Central memory CD8-positive, alpha-beta T cell (primary cell): ENCODE measurements at regions not wholly inside any gene's neighbourhood (a gene's known extent, or its start where the extent isn't known, plus 50 kb on each side); places are given as distances from the start of the nearest gene placed in this dataset.

Experiments used
- ATAC-seq: fragments of 150-1000 bp; cut with Tn5 transposase; replicated peaks from 2 replicates; pipeline ENCODE4 v1.10.0; 2022; ENCODE audit warnings: mild to moderate bottlenecking, moderate FRiP score, moderate number of reproducible peaks; ENCODE audit not compliant: poor library complexity, severe bottlenecking; ENCODE audit errors: extremely low read depth
- DNase-seq, 2 donors: peaks; one replicate each; pipeline ENCODE4 v3.0.0; 2021; ENCODE audit warnings: low spot score in 2 of 2
- H3K27ac Mint-ChIP-seq: one replicate; pipeline ENCODE4 v1.8.0; 2022; ENCODE audit warnings: low read depth, mild to moderate bottlenecking, moderate library complexity, mixed read lengths
- H3K27me3 Mint-ChIP-seq: one replicate; pipeline ENCODE4 v1.8.0; 2022; ENCODE audit warnings: mixed read lengths
- H3K36me3 Mint-ChIP-seq: one replicate; pipeline ENCODE4 v1.8.0; 2022; ENCODE audit warnings: mild to moderate bottlenecking, moderate library complexity, mixed read lengths; ENCODE audit not compliant: insufficient read depth
- H3K4me1 Mint-ChIP-seq: one replicate; pipeline ENCODE4 v1.8.0; 2022; ENCODE audit warnings: mixed read lengths
- H3K4me3 Mint-ChIP-seq: one replicate; pipeline ENCODE4 v1.8.0; 2022; ENCODE audit warnings: mild to moderate bottlenecking, moderate library complexity, mixed read lengths
- H3K9me3 Mint-ChIP-seq: one replicate; pipeline ENCODE4 v1.8.0; 2022; ENCODE audit warnings: mixed read lengths

- H3K27ac Mint-ChIP-seq = no peak overlapping the region
- H3K4me3 Mint-ChIP-seq = no peak overlapping the region
- ATAC-seq = no peak
- no peak for DNase-seq
- H3K27me3 Mint-ChIP-seq = peaks cover 59% of the 10 kb centered on the region
- H3K36me3 Mint-ChIP-seq = no peaks in the 10 kb centered on the region
- no peaks in the 10 kb centered on the region for H3K4me1 Mint-ChIP-seq
- H3K9me3 Mint-ChIP-seq = no peaks in the 10 kb centered on the region
These were observed 300.4 kb upstream of the RUNX1 start for GRCh38 chr21:35349376-35350080.

GRCh38 chr21:35348686-35349085 lies 299.6 kb upstream of the RUNX1 start:
- H3K9me3 Mint-ChIP-seq = no peaks in the 10 kb centered on the region
- ATAC-seq = no peak
- no peaks in the 10 kb centered on the region for H3K4me1 Mint-ChIP-seq
- H3K27ac Mint-ChIP-seq = no peak overlapping the region
- peaks cover 53% of the 10 kb centered on the region for H3K27me3 Mint-ChIP-seq
- H3K4me3 Mint-ChIP-seq = no peak overlapping the region
- DNase-seq = no peak
- H3K36me3 Mint-ChIP-seq = no peaks in the 10 kb centered on the region

- Mint-ChIP-seq H3K27me3 (peaks cover 49% of the 10 kb centered on the region), H3K4me1 (peaks cover 9% of the 10 kb centered on the region), H3K27ac (no peak overlapping the region), H3K36me3 (no peaks in the 10 kb centered on the region), H3K9me3 (no peaks in the 10 kb centered on the region), H3K4me3 (no peak overlapping the region)
- DNase-seq (no peak), ATAC-seq (no peak)
These were observed 297.6 kb upstream of the RUNX1 start for GRCh38 chr21:35346697-35347096.

- H3K27me3 Mint-ChIP-seq = peaks cover 55% of the 10 kb centered on the region
- no peak for ATAC-seq
- peaks cover 9% of the 10 kb centered on the region for H3K4me1 Mint-ChIP-seq
- no peak overlapping the region for H3K27ac Mint-ChIP-seq
- no peaks in the 10 kb centered on the region for H3K36me3 Mint-ChIP-seq
- H3K4me3 Mint-ChIP-seq = no peak overlapping the region
- DNase-seq = no peak
- no peaks in the 10 kb centered on the region for H3K9me3 Mint-ChIP-seq
These were observed 296.9 kb upstream of the RUNX1 start for GRCh38 chr21:35345954-35346353.

- DNase-seq (no peak), ATAC-seq (no peak)
- Mint-ChIP-seq H3K27me3 (peaks cover 55% of the 10 kb centered on the region), H3K27ac (no peak overlapping the region), H3K4me1 (peaks cover 9% of the 10 kb centered on the region), H3K36me3 (no peaks in the 10 kb centered on the region), H3K4me3 (no peak overlapping the region), H3K9me3 (no peaks in the 10 kb centered on the region)
These were observed 295.5 kb upstream of the RUNX1 start for GRCh38 chr21:35344582-35344981.

GRCh38 chr21:35343046-35343819 lies 294.1 kb upstream of the RUNX1 start:
- Mint-ChIP-seq H3K9me3 (no peaks in the 10 kb centered on the region), H3K36me3 (no peaks in the 10 kb centered on the region), H3K27me3 (peaks cover 50% of the 10 kb centered on the region), H3K4me1 (peaks cover 9% of the 10 kb centered on the region), H3K4me3 (peak overlapping the region; percentile 43), H3K27ac (no peak overlapping the region)
- DNase-seq (no peak), ATAC-seq (peak; percentile 32)

- peaks cover 50% of the 10 kb centered on the region for H3K27me3 Mint-ChIP-seq
- H3K9me3 Mint-ChIP-seq = no peaks in the 10 kb centered on the region
- H3K27ac Mint-ChIP-seq = no peak overlapping the region
- H3K4me3 Mint-ChIP-seq = peak overlapping the region; percentile 43
- DNase-seq = no peak
- H3K4me1 Mint-ChIP-seq = peaks cover 9% of the 10 kb centered on the region
- H3K36me3 Mint-ChIP-seq = no peaks in the 10 kb centered on the region
- ATAC-seq = no peak
These were observed 293.3 kb upstream of the RUNX1 start for GRCh38 chr21:35342440-35342839.

GRCh38 chr21:35340273-35340672 lies 291.2 kb upstream of the RUNX1 start:
- H3K4me1 Mint-ChIP-seq = peaks cover 9% of the 10 kb centered on the region
- peaks cover 52% of the 10 kb centered on the region for H3K27me3 Mint-ChIP-seq
- ATAC-seq (no peak), DNase-seq (no peak)
- H3K9me3 Mint-ChIP-seq = no peaks in the 10 kb centered on the region
- H3K36me3 Mint-ChIP-seq = peaks cover 2% of the 10 kb centered on the region
- H3K4me3 Mint-ChIP-seq = no peak overlapping the region
- H3K27ac Mint-ChIP-seq = no peak overlapping the region

- H3K4me3 Mint-ChIP-seq = no peak overlapping the region
- ATAC-seq = no peak
- H3K27ac Mint-ChIP-seq = no peak overlapping the region
- H3K36me3 Mint-ChIP-seq = peaks cover 2% of the 10 kb centered on the region
- DNase-seq = no peak
- peaks cover 9% of the 10 kb centered on the region for H3K4me1 Mint-ChIP-seq
- H3K9me3 Mint-ChIP-seq = no peaks in the 10 kb centered on the region
- H3K27me3 Mint-ChIP-seq = peaks cover 49% of the 10 kb centered on the region
These were observed 290.0 kb upstream of the RUNX1 start for GRCh38 chr21:35338881-35339632.

- Mint-ChIP-seq H3K4me1 (peaks cover 9% of the 10 kb centered on the region), H3K4me3 (no peak overlapping the region), H3K9me3 (no peaks in the 10 kb centered on the region), H3K27me3 (peaks cover 49% of the 10 kb centered on the region), H3K36me3 (peaks cover 2% of the 10 kb centered on the region), H3K27ac (no peak overlapping the region)
- ATAC-seq (no peak), DNase-seq (no peak)
These were observed 289.2 kb upstream of the RUNX1 start for GRCh38 chr21:35338281-35338680.

- Mint-ChIP-seq H3K4me1 (peaks cover 5% of the 10 kb centered on the region), H3K4me3 (no peak overlapping the region), H3K27me3 (peaks cover 44% of the 10 kb centered on the region), H3K36me3 (peaks cover 2% of the 10 kb centered on the region), H3K27ac (no peak overlapping the region), H3K9me3 (no peaks in the 10 kb centered on the region)
- ATAC-seq (no peak), DNase-seq (no peak)
These were observed 288.5 kb upstream of the RUNX1 start for GRCh38 chr21:35337573-35337972.

- H3K27ac Mint-ChIP-seq = no peak overlapping the region
- peaks cover 2% of the 10 kb centered on the region for H3K36me3 Mint-ChIP-seq
- peaks cover under 1% of the 10 kb centered on the region for H3K9me3 Mint-ChIP-seq
- ATAC-seq = no peak
- H3K4me3 Mint-ChIP-seq = no peak overlapping the region
- no peaks in the 10 kb centered on the region for H3K4me1 Mint-ChIP-seq
- no peak for DNase-seq
- peaks cover 34% of the 10 kb centered on the region for H3K27me3 Mint-ChIP-seq
These were observed 287.4 kb upstream of the RUNX1 start for GRCh38 chr21:35336534-35336933.
